Activated T-cell treated with anti-CD3 and anti-CD28 coated beads, Interleukin-2, amount 50 U/mL, for 72 hours (primary cell): ENCODE measurements at regions not wholly inside any gene's neighbourhood (a gene's known extent, or its start where the extent isn't known, plus 50 kb on each side); places are given as distances from the start of the nearest gene placed in this dataset.

Experiments
- ATAC-seq, 2 donors: fragments of 150-1000 bp; cut with Tn5 transposase; replicated peaks in 1 of 2; 2 replicates each; pipeline ENCODE4 v1.10.0; 2021; ENCODE audit warnings: moderate library complexity in 2 of 2, mild to moderate bottlenecking in 1 of 2
- DNase-seq, 2 donors: peaks; one replicate each; pipeline ENCODE4 v3.0.0; 2021 to 2022; ENCODE audit warnings: mixed read lengths in 1 of 2
- H3K27ac Mint-ChIP-seq: one replicate; pipeline ENCODE4 v1.8.0; 2022; ENCODE audit warnings: mild to moderate bottlenecking, moderate library complexity, mixed read lengths
- H3K27me3 Mint-ChIP-seq: one replicate; pipeline ENCODE4 v1.8.0; 2022; ENCODE audit warnings: low read depth, mixed read lengths
- H3K36me3 Mint-ChIP-seq, 2 donors: one replicate each; pipeline ENCODE4 v1.8.0; 2022; ENCODE audit warnings: mixed read lengths in 2 of 2, mild to moderate bottlenecking in 1 of 2; ENCODE audit not compliant: insufficient read depth in 2 of 2
- H3K4me1 Mint-ChIP-seq: one replicate; pipeline ENCODE4 v1.8.0; 2022; ENCODE audit warnings: low read depth, mixed read lengths
- H3K4me3 Mint-ChIP-seq, 2 donors: one replicate each; pipeline ENCODE4 v1.8.0; 2022; ENCODE audit warnings: mild to moderate bottlenecking in 2 of 2, mixed read lengths in 2 of 2, moderate library complexity in 2 of 2
- H3K9me3 Mint-ChIP-seq, 2 donors: one replicate each; pipeline ENCODE4 v1.8.0; 2022; ENCODE audit warnings: mixed read lengths in 2 of 2

DNA sequence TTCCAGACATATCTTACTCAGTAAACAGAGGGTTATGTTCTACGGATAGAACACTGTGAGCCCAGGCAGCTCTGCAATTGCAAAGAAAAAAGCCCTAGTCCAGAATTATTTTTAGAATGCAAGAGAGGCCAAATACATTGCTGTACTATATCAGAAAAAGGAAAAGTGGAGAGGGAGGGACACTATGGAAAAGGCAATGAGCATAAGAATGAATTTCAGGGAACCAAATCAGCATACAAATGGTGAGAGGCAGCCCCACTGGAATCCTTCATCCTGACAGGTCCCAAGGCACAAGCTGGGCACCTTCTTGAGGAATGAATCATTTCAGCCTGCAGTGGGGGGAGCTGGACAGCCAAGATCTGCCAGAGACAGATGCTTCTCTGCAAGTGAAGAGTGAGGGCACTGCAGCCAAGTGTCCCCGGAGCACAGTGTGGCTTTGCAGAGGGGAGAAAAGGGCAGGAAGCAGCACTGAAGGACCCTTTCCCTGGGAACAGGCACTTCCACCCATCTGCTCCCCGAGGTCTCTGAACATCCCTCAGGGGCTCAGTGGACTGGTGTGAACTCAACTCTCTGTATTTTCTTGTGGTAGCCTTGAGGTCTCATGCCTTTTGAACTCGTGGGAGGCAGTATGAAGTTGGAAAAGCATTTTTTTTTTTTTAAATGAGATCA, 115.6 kb downstream of the XCL2 start:
- Mint-ChIP-seq H3K9me3 (no peaks in the 10 kb centered on the region), H3K27ac (no peak overlapping the region), H3K4me1 (no peaks in the 10 kb centered on the region), H3K4me3 (no peak overlapping the region), H3K36me3 (no peaks in the 10 kb centered on the region), H3K27me3 (no peaks in the 10 kb centered on the region)
- no peak for DNase-seq
- no peak for ATAC-seq

DNA sequence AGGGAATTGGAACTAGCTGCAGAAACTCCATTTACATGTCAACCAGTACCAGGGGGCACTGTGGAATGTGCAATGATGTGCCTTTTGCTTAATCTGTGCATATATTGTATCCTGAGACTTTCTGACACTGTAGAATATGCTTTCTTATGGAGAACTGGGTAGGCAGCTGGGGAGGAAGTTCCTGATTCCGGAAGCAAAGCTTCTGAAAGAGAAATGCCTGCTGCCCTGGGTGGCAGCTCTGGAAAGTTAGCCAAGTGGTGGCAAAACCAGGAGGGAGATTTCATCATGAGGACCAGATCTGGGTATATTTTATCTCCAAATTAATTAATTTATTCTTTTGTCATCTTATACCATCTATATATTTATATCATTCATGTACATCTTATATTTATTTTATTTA, 116.7 kb downstream of the XCL2 start:
- Mint-ChIP-seq H3K27me3 (no peaks in the 10 kb centered on the region), H3K9me3 (no peaks in the 10 kb centered on the region), H3K4me3 (no peak overlapping the region), H3K27ac (no peak overlapping the region), H3K36me3 (no peaks in the 10 kb centered on the region), H3K4me1 (peaks cover 4% of the 10 kb centered on the region)
- ATAC-seq: no peak
- no peak for DNase-seq

DNA sequence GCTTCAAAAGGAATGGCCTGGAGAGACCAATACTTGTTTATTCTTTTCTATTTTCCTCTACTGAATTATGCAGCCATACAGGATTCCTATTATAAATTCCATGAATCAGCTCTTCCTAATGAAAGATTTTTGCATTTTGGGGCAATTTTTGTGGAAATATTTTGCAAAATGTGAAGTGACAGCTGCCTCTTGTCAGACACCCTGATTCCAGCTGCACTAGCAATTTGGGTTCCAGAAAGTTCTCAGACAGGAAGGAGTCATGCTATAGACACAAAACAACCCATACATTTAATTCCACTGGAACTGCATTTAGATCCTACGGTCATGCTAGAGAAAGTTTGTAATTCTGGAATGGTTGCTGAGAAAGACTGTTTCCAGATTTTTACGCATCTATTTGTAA, 119.5 kb downstream of the XCL2 start:
- no peak for DNase-seq
- no peak for ATAC-seq
- H3K36me3 Mint-ChIP-seq: no peaks in the 10 kb centered on the region
- H3K4me3 Mint-ChIP-seq: no peak overlapping the region
- H3K27ac Mint-ChIP-seq: no peak overlapping the region
- no peaks in the 10 kb centered on the region for H3K27me3 Mint-ChIP-seq
- H3K4me1 Mint-ChIP-seq: peaks cover 26% of the 10 kb centered on the region
- H3K9me3 Mint-ChIP-seq: no peaks in the 10 kb centered on the region

DNA sequence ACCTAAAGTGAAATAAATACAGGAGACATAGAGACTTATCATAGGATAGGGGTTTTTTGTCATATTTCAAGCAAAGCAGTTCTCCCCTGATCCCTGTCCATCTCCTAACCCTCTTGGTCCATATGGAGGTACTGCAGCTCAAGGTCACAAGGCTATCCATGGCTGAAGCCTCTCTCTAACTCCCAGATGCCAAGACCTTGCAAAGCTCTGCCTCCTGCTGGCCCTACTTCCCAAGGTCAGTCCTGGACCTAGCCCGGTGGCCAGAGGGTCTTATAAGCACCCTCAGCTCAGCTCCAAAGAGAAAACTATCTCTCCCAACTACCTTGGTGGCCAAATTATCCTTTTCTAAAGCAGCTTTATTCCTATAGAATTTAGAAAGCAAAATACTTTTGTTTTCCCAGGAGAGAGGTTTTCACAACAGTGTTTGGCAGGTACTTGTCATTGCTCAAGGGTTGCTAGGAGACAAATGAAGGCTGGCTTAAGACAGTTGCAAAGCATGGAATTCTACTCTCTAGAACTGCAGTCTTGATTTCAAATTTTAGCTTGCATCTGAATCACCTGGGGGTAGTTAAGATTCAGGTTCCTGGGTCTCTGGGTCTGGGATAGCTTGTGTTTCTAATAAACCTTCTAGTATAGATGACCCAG, 121.5 kb downstream of the XCL2 start:
- ATAC-seq (no peak), DNase-seq (no peak)
- no peaks in the 10 kb centered on the region for H3K9me3 Mint-ChIP-seq
- no peaks in the 10 kb centered on the region for H3K27me3 Mint-ChIP-seq
- H3K4me3 Mint-ChIP-seq: peak overlapping the region in 1 of 2 donors; percentile 13
- H3K27ac Mint-ChIP-seq: peak overlapping the region; percentile 31
- H3K36me3 Mint-ChIP-seq: no peaks in the 10 kb centered on the region
- peaks cover 26% of the 10 kb centered on the region for H3K4me1 Mint-ChIP-seq

DNA sequence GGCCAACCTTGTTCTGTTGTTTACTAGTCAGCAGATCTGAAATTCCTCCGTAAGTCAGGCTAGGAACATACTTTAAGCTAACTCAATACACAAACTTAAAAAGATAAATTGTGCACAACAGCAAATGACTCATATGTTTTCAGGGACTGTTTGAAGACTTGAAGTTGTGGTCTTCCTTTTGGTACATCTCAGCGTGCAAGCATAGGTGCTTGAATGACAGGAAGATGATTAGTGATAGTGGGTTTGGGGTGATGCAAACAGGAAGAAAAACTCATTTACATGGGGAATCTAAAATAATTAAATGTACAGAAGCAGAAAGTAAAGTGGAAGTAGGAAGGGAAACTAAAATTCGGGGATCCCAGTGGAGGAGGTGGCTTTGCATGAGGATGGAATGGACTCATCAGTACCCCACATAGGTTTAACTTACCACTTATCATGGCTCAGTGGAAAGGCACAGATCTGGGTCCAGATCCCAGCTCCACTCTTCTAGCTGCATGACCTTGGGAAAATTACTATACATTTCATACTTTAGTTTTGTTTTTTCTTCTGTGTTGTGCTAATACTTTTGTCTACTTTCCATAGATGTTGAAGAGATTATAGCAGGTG, 122.3 kb downstream of the XCL2 start:
- Mint-ChIP-seq H3K27ac (peak overlapping the region; percentile 6), H3K9me3 (no peaks in the 10 kb centered on the region), H3K36me3 (no peaks in the 10 kb centered on the region), H3K4me3 (peak overlapping the region; percentile 36 to 43), H3K4me1 (peaks cover 26% of the 10 kb centered on the region), H3K27me3 (no peaks in the 10 kb centered on the region)
- DNase-seq (peak; percentile 31 to 40), ATAC-seq (peak; percentile 98)

DNA sequence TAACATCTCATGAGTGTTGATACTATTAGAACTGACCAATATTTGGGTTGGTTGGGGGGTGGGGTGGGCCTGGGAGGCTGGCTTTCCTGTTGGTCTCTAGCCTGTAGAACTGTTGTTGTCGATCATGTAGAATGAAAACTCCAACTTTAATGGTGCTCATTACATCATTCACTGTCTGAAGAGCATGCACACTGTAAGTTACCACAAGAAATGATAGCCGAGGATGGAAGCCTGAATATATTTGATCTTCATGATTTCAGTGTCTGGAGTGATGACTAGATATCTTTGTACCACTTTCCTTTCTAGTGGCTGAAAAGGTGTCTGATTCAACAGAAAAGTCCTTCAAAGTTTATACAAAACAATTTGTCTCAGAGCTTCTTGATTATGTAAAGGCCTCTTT, 123.6 kb downstream of the XCL2 start:
- Mint-ChIP-seq H3K36me3 (no peaks in the 10 kb centered on the region), H3K27ac (no peak overlapping the region), H3K4me3 (no peak overlapping the region), H3K9me3 (no peaks in the 10 kb centered on the region), H3K27me3 (no peaks in the 10 kb centered on the region), H3K4me1 (peaks cover 26% of the 10 kb centered on the region)
- no peak for DNase-seq
- no peak for ATAC-seq

DNA sequence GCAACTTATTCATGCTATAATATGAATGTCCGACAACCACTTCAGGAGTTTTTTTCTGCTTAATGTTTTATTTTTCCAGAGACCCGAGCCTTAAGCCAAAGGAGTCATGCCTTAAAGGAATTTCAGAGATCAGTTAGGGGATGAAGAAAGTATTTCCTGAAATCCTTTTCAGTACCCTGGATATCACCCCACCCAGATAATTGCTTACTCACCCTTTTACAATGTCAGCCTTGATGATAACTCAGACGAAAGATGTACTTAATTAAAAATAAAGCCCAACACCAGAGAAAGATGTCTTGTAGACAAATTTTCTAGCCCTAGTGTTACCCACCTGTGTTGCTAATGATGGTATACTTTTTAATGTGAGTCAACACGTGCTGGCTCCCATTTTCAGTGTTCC, 124.1 kb downstream of the XCL2 start:
- Mint-ChIP-seq H3K36me3 (no peaks in the 10 kb centered on the region), H3K27me3 (no peaks in the 10 kb centered on the region), H3K4me1 (peaks cover 26% of the 10 kb centered on the region), H3K4me3 (no peak overlapping the region), H3K9me3 (no peaks in the 10 kb centered on the region), H3K27ac (no peak overlapping the region)
- no peak for ATAC-seq
- DNase-seq: no peak

DNA sequence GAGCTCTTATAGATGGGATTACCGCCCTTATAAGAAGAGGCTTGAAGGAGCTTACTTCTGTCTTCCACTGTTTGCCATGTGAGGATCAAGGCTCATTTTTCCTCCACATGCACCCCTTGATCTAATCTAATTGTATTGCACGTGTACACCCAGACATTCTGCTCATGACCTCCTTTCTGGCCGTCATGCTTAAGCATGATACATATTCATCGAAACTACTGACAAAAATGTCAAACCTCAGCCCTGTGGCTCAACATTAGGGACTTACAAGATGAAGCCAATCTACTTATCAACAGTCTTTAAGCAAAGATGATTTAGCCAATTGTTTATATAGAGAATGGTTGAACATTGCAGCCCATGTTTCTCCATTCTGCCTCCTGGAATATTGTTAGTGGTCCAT, 127.6 kb downstream of the XCL2 start:
- ATAC-seq (peak in 1 of 2 donors; percentile 49), DNase-seq (no peak)
- Mint-ChIP-seq H3K4me3 (no peak overlapping the region), H3K4me1 (peaks cover 14% of the 10 kb centered on the region), H3K9me3 (no peaks in the 10 kb centered on the region), H3K36me3 (no peaks in the 10 kb centered on the region), H3K27ac (no peak overlapping the region), H3K27me3 (no peaks in the 10 kb centered on the region)

DNA sequence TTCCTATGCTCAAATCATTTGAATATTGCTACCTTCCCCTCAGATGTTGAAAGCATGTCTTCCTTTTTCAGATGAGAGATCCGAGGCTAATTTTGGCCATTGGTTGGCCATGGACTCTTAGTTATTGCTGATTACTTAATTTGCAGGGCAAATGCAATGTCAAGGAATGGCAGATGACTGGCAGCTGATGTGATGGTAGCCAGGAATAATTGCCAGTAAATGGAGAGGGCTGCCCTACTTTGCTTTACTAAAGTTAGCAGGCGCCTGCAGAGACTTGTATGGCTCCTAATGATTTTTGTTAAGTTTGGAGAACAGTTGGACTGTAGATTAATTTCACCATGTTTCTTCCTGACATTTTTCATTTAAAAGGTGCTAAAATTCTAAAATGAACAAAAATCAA, 128.9 kb downstream of the XCL2 start:
- Mint-ChIP-seq H3K27ac (no peak overlapping the region), H3K4me3 (no peak overlapping the region), H3K36me3 (no peaks in the 10 kb centered on the region), H3K9me3 (no peaks in the 10 kb centered on the region), H3K4me1 (peaks cover 10% of the 10 kb centered on the region), H3K27me3 (no peaks in the 10 kb centered on the region)
- ATAC-seq: no peak
- no peak for DNase-seq

DNA sequence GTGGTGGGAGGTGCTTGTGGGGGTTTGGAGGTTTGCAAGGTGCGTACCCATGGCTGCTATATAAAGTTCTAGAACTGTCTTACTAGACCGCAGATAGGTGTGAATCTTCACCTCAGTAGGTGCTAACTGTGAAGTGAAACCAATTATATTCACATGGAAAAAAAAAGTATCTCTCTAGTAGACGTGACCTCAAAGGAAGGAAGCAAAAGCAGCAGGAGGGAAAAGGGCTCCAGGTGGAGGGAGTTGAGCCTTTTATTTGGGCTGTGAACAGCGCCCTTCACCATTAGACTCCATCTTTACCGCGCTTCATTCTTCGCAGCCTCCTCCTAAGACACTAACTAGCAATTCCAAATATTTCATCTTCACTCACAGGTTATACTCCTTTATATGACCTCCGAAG, 129.8 kb downstream of the TBX19 start:
- peak overlapping the region; percentile 76 for H3K27ac Mint-ChIP-seq
- peaks cover 1 to 2% of the 10 kb centered on the region in 2 donors for H3K9me3 Mint-ChIP-seq
- H3K4me3 Mint-ChIP-seq: no peak overlapping the region
- no peaks in the 10 kb centered on the region for H3K27me3 Mint-ChIP-seq
- H3K36me3 Mint-ChIP-seq: peaks cover 2 to 5% of the 10 kb centered on the region in 2 donors
- ATAC-seq (no peak), DNase-seq (no peak)
- H3K4me1 Mint-ChIP-seq: peaks cover 42% of the 10 kb centered on the region

DNA sequence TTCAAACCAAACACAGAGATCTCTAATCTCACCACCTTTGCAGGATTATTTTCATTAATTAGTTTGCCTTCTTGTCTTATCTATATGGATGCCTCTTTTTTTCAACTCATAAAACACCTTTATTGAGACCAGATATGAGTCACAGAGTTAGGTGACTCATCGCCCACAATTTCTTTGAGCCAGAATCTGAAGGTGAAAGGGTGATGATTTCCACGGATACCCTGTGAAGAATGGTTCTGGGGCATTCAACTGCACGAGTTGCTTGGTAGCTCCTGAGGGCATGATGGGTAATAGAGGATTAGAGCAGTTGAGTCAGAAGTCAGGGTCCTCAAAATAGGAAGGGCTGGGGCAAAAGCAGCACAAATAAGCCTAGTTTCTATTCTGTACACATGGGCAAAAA, 128.2 kb downstream of the TBX19 start:
- Mint-ChIP-seq H3K4me1 (peaks cover 42% of the 10 kb centered on the region), H3K36me3 (peaks cover 2 to 5% of the 10 kb centered on the region in 2 donors), H3K27ac (peak overlapping the region; percentile 52), H3K9me3 (peaks cover 1 to 2% of the 10 kb centered on the region in 2 donors), H3K4me3 (peak overlapping the region; percentile 62 to 63), H3K27me3 (no peaks in the 10 kb centered on the region)
- ATAC-seq: peak; percentile 93 to 97
- DNase-seq: peak; percentile 77

DNA sequence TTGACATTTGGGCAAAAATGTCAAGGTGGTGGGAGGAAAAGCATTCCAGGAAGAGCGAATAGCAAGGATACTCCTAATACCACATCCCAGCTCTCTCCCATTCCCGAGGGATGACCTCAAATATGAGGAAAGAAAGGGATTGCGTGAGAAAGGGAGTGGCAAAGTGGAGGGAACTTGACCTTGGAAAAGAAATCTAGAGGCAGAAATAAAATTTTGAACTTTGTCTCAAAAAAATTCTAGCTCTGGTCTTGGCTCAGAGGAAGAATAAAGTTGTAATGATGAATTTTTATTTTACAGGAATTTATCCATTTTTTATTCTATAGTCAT, 127.8 kb downstream of the TBX19 start:
- ATAC-seq: peak; percentile 5 to 11
- peaks cover 42% of the 10 kb centered on the region for H3K4me1 Mint-ChIP-seq
- H3K27ac Mint-ChIP-seq: peak overlapping the region; percentile 91
- peaks cover 1 to 2% of the 10 kb centered on the region in 2 donors for H3K9me3 Mint-ChIP-seq
- H3K36me3 Mint-ChIP-seq: peaks cover 2 to 5% of the 10 kb centered on the region in 2 donors
- H3K4me3 Mint-ChIP-seq: peak overlapping the region; percentile 63 to 87
- H3K27me3 Mint-ChIP-seq: no peaks in the 10 kb centered on the region
- no peak for DNase-seq

DNA sequence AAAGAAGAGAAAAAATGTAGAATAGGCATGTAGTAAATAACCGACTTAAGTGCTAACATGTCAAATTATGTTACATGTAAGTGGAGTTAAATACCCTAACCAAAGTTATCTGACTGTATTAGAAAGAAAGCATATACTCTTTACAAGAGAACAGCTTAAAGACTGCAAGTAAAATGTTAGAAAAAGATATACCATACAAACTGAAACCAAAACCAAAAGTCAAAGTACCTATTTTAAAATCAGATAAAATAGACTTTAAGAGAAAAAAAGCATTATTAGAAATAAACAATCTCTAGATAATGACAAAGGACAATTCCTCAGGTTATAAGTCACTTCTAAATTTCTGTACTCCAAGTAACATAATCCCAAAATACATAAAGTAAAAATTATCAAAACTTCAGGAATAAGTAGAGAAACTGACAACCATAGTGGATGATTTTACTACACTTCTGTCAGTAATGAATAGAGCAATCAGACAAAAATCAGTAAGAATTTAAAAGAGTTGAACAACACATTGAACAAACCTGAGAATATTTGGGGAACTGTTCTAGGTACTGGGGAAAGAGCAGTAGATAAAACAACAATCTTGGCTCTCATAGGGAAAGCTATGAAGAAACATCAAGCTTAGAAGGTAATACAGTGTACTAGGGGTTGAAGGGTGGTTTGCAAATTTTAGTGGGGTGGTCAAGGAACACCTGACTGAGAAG, 127.3 kb downstream of the TBX19 start:
- ATAC-seq (peak; percentile 15 to 43), DNase-seq (no peak)
- Mint-ChIP-seq H3K9me3 (peaks cover 1 to 2% of the 10 kb centered on the region in 2 donors), H3K27me3 (no peaks in the 10 kb centered on the region), H3K4me3 (peak overlapping the region; percentile 63 to 87), H3K4me1 (peaks cover 42% of the 10 kb centered on the region), H3K27ac (peak overlapping the region; percentile 91), H3K36me3 (peaks cover 2 to 5% of the 10 kb centered on the region in 2 donors)
